AG20443 (cell line): ENCODE measurements at regions not wholly inside any gene's neighbourhood (a gene's known extent, or its start where the extent isn't known, plus 50 kb on each side); places are given as distances from the start of the nearest gene placed in this dataset.

Source experiments
- DNase-seq: peaks from one replicate; pipeline ENCODE4 v3.0.0; 2012; ENCODE audit warnings: low spot score, mixed read lengths

DNA sequence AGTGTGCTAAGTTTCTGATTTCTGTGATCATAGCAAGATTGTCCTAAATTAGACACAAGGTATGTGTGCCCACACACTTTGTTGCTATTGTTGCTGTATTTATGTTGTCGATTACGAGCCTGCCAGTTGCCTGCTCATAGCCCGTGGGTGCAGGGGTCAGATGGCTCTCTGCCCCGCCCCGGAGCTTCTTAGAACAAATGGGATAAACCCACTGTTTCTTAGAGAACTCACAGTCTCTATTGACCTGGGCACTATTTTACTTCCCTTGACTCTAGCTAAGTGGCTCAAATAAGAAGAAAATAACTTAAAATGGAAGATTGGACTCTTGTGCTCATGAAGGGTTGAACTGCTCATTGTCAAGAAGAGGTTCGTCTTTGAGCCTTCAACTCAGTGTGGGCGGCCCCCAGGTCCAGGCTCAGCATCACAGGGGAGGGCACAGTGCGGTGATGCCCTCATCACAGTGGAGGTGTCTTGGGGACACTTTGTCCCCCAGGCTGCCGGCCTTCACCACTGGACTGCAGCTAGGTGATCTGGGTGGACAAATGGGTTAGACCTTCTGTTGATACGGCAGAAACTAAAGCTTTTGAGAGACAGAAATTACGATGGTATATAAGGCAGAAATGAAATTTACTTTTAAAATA is 155.5 kb downstream of the TENT4A start:
- DNase-seq: no peak

GRCh38 chr5:6869677-6870076 is 156.4 kb downstream of the TENT4A start:
- no peak for DNase-seq

- no peak for DNase-seq
Measured at GRCh38 chr5:6872441-6873160, 159.4 kb downstream of the TENT4A start.

GRCh38 chr5:6873359-6873758 is 160.1 kb downstream of the TENT4A start:
- DNase-seq: no peak

- DNase-seq: no peak
Measured at GRCh38 chr5:6875376-6875775, 162.1 kb downstream of the TENT4A start.

GRCh38 chr5:6877986-6878828 is 165.0 kb downstream of the TENT4A start:
- no peak for DNase-seq

GRCh38 chr5:6885581-6885980 is 172.3 kb downstream of the TENT4A start:
- no peak for DNase-seq

GRCh38 chr5:6886866-6887265 is 173.6 kb downstream of the TENT4A start:
- no peak for DNase-seq

DNA sequence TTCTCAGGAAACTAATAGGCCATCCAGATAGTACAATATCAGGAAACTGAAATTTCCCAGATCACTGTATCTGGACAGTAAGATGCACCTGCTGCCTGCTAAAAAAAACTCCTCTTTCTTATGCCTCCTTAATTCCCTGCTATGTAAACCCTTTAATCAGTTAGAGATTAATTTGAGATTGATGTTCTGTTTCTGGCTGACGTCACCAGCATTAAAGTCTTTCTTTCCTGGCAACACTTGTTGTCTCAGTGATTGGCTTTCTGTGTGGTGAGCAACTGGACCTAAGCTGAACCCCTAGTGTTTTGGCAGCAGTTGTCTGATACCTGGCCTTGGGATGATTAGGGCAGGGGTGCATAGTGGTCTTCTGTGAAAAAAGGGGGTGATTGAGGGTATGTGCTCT is 175.8 kb downstream of the TENT4A start:
- no peak for DNase-seq

- peak; percentile 37 for DNase-seq
Measured at GRCh38 chr5:6899221-6899620, 186.0 kb downstream of the TENT4A start.

- DNase-seq: no peak
Measured at GRCh38 chr5:6900247-6901227, 187.3 kb downstream of the TENT4A start.

- DNase-seq: no peak
Measured at GRCh38 chr5:6902094-6902493, 188.9 kb downstream of the TENT4A start.

DNA sequence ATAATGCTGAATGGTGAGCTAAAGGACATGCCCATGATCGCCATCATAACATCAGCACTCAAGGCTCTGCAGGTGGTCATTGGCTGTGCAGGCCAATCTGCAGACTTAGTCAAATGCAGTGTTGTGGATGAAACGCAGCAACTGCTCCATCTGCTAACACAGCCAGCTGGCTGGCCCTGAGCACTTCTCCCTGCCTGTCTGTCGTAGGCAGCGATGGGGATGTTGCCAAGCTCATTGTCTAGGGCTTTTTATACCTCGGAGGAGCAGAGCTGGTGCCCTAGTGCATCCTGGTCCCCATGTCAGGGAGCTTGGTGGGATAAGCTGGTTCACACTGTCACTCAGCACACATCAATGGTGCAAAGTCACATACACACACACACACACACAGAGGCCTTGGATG is 189.4 kb downstream of the TENT4A start:
- DNase-seq: no peak

DNA sequence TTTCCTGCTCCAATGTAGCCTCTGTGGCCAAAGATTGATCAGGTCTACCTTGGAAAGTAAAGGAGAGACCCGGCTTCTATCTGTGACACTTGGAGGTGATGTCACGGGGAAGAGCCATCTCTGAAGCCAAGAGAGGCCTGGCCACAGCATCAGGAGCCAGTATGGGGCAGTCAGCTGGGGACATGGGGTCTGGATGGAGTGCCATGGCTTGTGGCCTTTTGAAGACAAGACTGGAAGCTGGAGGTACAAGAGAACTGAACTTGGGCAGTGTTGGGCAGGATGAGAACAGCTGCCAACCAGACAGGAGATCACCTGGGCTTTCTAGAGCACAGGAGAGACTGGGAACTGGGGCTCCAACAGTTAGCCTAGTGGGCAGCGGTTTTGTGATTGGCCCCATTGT is 190.7 kb downstream of the TENT4A start:
- DNase-seq: no peak

- no peak for DNase-seq
Measured at GRCh38 chr5:6904860-6905259, 191.6 kb downstream of the TENT4A start.

GRCh38 chr5:6905423-6905822 is 192.2 kb downstream of the TENT4A start:
- no peak for DNase-seq

GRCh38 chr5:6905883-6906282 is 192.7 kb downstream of the TENT4A start:
- peak; percentile 25 for DNase-seq

DNA sequence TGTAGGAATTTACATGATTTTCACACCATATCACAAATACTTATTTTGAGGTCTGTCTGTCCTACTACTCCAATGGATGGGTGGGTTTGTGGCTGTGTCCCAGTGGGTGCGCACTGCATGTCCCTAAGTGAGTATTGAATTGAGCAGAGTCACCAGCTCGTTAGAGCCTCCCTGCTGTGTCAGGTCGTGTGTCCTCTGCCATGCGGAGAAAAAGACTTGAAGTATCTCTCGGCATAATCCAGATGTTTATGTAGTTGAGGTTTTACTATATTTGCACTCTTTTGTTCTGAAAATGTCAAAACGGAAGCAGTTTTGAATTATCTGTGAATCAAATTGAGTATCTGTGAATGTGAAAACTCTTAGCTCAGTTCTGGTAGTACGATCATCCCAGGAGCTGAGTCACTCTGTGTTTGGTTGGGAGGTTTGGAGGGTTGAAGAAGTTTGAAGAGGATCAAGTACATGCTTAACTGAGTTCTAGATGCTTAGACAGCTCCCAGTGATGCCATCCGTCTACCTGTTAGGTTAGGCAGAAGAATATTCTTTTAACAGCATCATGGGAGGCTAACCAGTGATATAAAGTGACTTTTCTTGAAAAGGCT is 194.2 kb downstream of the TENT4A start:
- no peak for DNase-seq

DNA sequence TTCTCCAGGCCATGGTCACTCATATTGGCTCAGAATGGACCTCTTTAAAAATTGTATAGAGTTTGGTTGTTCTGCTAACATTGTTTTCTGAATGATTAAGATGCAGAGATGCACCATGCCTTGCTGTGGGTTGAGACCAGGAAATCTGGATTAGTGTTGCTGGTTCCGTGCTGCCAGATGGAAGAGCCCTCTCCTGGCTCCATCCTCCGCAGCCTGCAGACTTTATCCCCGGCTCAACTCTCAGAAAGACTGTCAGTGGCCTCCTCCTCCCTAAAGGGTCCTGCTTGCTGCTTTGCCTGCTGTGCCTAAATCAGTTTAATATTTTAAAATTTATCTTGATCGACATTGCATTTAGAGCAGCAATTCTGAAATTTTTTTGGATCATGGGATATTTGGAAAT is 196.7 kb downstream of the TENT4A start:
- no peak for DNase-seq

DNA sequence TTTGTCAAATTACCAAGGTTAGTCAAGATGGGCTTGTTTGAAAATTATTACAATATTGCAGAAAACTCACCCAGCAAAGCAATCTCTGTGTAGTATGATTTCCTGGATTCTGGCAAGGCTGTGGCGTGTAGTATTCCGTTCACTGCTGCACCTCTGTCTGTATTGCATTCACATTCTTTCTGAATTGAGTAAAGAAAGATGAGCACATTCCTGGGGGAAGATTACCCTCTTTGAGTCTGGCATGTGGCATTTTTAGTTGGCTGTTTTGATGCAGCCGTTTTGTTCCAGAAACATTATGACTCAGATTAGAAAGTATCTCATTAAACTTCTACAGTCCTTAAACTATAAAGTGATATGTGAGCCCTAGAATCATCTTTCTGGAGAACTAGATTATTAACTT is 197.7 kb downstream of the TENT4A start:
- peak; percentile 53 for DNase-seq

GRCh38 chr5:6914347-6914746 is 201.1 kb downstream of the TENT4A start:
- no peak for DNase-seq
